ENCODE measurements at regions not wholly inside any gene's neighbourhood (a gene's known extent, or its start where the extent isn't known, plus 50 kb on each side); places are given as distances from the start of the nearest gene placed in this dataset.

DNA sequence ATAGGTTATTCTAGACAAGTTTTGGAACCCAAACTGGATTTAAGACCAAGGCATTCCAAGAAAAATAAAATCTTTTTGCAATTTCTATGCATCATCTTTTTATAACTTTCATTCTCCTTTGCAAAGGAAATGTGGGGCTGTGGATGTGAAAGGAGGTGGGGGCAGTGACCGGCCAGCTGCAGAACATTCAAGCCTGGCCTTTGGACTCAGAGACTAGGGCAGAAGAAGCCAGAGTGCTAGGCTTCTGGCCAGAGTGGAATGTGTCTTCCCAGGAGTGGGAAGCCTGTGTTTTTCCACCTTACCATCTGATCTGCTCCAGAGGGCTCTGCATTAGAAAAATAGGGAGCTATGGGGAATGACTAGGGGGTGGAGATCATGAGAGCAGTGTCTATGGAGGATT, 148.5 kb downstream of the C9orf152 start:
- no peak for DNase-seq
- in situ Hi-C loops (cut with HindIII; ENCODE audit: low pct_ligation_motif_present, low pct_unique_long_range_greater_than_20kb, low sequenced_read_pairs), result no loop called here

DNA sequence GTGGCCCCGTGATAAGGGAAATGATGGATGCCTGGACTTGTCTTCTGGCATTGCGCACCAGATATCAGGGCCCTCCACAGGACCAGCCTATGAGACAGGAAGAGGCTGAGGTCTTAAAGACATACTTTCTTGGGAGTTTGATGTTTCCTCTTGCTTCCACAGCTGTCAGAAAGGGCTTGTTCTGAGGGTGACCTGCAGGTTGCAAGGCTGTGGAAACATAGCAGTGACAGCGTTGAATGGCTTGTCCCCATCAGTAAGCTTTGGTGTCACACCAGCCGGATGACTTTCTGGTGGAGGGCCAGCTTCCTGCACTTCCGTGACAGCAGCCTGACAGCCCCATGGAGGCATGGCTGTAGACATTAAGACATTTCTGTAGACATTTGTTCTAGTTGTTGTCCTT, 143.2 kb downstream of the C9orf152 start:
- DNase-seq, result no peak
- in situ Hi-C loops (cut with HindIII; ENCODE audit: low pct_ligation_motif_present, low pct_unique_long_range_greater_than_20kb, low sequenced_read_pairs), result no loop called here

DNA sequence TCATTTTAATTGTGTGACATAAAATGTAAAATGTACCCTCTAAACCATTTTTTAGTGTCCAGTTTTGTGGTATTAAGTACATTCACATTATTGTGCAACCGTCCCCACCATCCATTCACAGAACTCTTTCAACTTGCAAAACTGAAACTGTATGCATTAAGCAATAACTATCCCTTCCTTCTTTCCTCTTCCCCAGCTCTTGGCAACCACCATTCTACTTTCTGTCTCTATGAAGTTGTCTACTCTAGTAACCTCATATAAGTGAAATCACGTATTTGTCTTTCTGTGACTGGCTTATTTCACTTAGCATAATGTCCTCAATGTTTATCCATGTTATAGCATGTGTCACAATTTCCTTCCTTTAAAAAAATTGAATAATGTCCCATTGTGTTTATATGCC, 142.4 kb downstream of the C9orf152 start:
- no peak for DNase-seq
- in situ Hi-C loops (cut with HindIII; ENCODE audit: low pct_ligation_motif_present, low pct_unique_long_range_greater_than_20kb, low sequenced_read_pairs), result no loop called here

DNA sequence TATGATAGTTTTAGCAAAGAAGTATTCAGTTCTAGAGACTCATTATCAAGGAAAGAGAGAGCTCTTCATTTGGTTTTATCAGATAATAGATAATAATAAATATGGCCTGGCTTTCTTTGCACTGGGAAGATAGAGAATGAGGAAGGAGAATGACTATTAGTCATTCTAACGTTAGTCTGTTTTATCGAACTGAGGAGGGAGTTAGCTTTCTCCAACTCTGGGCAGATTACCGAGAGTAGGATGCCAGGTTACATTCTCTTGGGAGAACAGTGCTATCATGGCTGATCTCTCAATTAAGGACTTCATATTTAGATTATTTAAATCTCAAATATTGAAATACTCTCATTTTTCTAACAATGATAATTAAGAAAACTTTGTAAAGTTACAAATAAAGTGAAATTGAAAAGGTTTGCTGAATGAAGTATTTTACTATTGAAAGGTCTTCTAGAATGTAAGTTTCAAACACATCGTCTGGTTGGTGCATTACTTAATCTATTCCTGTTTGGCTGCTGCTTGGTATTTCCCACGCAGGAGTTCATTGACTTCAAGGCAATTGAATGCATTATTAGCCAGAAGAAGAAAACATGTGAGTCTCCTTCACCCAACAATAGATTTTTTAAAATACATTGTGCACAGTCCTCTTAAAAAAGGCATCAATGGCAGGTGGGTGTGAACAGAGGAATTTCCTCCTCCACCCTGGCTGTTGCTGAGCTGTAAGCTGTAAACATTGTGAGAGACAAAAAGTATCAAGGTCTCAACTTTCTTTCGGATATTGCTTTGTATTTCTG, 140.8 kb downstream of the C9orf152 start:
- peak; percentile 15 for DNase-seq
- in situ Hi-C loops (cut with HindIII; ENCODE audit: low pct_ligation_motif_present, low pct_unique_long_range_greater_than_20kb, low sequenced_read_pairs), result no loop called here

DNA sequence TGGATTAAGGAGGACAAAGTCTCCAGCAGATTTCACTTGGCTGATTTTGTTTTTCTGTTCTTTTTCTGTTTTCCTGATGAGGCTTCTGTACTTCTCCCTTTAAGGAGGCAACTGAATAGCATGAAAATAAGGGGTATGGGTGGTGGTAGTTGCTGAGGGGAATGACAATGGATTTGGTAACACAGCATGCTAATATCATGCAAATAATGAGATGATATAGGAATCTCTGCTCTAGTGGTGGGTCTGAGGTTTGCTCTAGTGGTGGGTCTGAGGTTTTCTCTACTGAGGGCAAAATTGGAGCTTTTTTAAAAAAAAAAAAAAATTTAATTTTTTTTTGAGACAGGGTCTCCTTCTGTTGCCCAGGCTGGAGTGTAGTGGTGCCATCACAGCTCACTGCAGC, 139.7 kb downstream of the C9orf152 start:
- in situ Hi-C loops (cut with HindIII; ENCODE audit: low pct_ligation_motif_present, low pct_unique_long_range_greater_than_20kb, low sequenced_read_pairs), result no loop called here
- no peak for DNase-seq

DNA sequence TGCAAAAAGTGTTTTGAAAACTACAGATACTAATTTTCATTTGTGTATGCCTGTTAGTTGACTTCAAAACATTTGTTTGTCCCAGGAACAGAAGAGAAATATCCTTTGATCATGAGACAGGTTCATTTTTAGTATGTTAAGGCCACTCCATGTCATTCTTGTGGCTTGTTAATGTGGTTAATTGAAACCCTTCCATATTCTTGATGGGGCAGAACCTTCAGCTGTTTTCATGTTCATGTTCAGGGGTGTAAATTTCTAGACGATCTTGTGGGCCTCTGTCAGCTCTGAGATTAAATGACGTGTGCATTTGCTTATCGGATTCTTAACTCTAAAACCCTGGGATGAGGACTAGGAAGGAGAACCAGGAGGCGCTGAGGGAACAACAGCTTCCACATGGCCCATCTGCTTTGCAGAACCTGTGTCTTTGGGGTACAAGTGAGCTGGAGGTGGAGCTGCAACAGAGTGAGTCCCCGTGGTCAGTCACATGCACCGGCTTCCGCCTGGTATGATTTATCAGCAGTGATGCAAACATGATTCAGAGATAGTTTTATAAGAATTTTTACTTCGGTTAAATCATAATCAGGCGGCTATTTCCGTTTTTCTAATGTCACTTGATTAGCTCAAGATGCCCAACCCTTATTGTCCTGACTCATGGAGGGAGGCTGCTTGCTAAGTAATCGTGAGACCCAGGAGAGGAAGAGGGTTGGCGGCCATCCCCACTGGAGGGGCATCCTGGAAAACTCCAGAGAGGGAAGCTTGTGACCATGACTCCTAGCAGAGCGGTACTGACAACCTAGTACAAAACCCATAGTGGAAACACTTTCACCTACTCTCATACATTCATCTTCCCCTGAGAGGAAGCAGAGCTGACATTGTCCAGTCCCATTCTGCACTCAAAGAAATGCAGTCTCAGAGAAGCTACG, 138.4 kb downstream of the C9orf152 start:
- DNase-seq, result peak; percentile 79
- in situ Hi-C loops (cut with HindIII; ENCODE audit: low pct_ligation_motif_present, low pct_unique_long_range_greater_than_20kb, low sequenced_read_pairs), result no loop called here

DNA sequence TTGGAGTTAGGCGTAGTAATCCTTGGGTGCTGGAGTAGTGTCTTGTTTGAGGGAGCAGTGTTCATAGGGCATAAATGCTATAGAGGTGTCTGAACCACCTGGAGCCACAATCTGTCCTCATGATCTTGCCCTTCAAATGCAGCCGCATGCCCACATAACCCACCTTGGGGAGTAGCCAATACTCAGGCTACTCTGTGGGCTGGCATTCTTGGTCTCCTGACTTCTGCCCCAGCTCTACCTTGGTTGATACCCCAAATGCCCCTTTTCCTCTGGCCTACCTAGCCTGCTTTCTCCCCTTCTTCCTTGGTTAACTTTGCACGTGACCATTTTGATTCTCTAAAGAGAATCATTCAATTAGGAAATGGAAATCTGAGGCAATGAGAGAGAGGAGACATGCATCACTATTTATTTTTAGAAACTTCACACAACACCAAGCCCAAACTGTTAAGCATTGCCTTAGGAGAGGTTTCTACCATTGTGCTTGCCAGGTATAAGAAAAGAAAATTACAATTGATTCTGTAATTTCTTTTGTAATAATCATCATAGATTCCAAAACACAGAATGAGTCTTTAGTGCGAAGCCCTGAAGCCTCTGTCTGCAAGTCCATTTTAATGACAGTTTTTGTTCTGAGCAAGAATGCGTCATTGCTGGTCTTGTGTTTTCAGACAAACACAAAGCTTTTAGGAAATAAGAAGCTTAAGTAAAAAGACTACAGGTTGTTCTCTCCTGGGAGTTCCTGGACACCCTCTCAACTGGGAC, 135.2 kb downstream of the C9orf152 start:
- in situ Hi-C loops (cut with HindIII; ENCODE audit: low pct_ligation_motif_present, low pct_unique_long_range_greater_than_20kb, low sequenced_read_pairs), result no loop called here

DNA sequence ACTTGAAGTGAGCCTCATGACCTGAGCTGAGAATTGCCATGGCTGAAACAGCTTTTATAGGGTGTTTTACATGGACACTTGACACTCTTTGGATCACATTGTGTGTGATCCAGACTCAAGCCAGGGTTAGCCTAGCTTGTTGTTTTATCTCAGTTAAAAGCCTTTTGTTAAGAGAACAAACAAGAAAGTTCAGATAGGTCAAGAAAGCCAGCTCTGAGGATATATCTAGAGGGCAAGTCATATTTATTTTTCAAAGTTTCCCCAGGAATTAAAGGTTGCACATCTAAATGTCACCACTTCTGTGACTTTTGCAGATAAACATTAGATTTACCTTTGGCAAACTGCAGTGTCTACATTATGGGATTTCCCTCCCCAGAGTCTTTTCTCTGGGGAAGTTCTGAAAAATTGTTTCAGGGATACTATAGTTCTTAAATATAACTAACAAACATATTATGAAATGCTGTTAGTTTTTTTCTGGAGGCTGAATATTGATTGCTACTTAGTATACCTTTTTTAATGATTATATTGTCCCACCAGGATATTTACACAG, 134.5 kb downstream of the C9orf152 start:
- in situ Hi-C loops (cut with HindIII; ENCODE audit: low pct_ligation_motif_present, low pct_unique_long_range_greater_than_20kb, low sequenced_read_pairs), result no loop called here
- DNase-seq, result no peak

More for the DNA sequence above, 135.2 kb downstream of the C9orf152 start:
- no peak for DNase-seq

DNA sequence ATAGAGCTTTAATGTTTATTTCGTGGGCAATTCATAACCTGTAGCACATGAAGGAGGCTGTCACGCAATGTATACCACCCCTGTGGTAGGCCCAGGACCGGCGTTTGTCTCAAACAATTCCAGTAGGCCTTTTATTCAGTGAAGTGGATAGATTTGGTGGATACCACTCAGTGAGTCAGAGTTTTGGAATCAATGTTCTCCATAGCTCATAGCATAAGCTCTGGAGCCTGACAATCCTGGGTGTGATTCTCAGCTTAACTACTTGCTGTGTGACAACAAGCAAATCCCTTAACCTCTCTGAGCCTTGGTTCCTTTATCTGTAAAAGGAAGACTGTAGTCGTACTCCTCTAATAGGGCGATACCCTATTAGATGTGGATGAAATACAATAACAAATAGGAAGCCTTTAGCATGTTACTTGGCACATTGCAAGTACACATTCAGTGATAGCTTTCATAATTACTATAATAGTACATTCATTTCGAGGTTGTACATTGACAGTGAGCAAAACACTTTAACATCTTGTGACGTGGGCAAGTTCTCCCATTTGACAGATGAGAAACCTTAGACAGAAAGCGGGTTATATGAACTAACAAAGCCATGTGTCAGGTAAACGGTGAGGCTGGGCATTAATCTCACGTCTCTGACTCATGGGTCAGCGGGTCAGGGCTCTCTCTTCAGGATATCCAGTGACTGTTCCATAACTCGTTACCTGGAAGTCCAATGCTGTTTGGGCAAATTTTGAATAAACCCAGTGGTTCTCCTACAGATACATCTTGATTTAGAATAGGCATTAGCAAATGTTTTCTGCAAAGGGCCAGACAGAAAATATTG, 130.8 kb downstream of the C9orf152 start:
- in situ Hi-C loops (cut with HindIII; ENCODE audit: low pct_ligation_motif_present, low pct_unique_long_range_greater_than_20kb, low sequenced_read_pairs), result no loop called here
- peak; percentile 93 for DNase-seq

DNA sequence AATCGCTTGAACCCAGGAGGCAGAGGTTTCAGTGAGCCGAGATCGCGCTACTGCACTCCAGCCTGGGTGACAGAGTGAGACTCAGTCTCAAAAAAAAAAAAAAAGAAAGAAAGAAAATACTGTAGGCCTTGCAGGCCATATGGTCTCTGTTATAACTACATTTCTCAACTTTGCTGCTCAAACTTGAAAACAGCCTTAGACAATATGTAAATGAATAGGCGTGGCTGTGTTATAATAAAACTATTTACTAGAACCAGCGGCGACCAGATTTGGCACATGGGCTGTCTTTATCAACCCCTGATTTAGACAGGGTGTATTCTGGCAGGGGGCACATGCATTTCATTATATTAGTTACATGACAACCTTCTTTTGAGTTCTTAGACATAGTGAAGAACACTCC, 130.0 kb downstream of the C9orf152 start:
- in situ Hi-C loops (cut with HindIII; ENCODE audit: low pct_ligation_motif_present, low pct_unique_long_range_greater_than_20kb, low sequenced_read_pairs), result no loop called here
- DNase-seq, result no peak

DNA sequence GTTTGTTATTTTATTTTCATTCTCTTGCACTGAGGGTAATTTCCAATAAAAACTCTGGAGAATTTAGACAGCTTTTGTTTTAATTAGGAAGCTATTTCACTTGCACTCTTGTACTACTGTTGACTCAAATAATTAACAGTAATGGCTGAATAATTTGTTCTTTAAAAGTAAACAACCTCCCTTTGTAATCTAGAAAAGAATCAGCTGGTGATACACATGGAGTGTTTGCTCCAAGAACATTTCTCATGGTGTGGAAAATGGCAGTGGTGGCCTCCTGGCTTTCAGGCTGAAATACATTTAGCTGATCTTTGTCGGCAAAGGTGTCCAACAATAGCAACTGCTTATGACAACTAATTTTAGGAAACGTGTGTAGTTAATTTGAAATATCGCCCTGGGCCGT, 129.4 kb downstream of the C9orf152 start:
- DNase-seq, result no peak
- in situ Hi-C loops (cut with HindIII; ENCODE audit: low pct_ligation_motif_present, low pct_unique_long_range_greater_than_20kb, low sequenced_read_pairs), result no loop called here

DNA sequence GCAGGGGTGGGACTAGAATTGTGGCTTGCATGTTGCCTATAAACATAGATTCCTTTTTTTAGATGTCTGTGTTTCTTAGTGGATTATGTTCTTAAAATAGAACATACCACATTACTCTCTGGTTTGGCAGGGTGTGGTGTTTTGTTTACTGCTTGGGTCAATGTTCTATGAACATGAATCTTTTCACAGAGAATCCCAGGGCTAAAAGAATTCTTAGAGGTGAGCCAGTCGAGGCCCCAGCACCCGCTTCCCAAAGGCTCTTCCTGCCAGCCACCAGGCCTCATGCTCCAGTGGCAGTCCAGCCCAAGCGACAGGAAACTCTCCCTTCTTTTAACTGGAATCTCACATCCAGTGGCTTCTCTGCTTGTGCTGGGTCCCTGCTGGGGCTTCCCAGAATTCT, 126.6 kb downstream of the C9orf152 start:
- no peak for DNase-seq
- in situ Hi-C loops (cut with HindIII; ENCODE audit: low pct_ligation_motif_present, low pct_unique_long_range_greater_than_20kb, low sequenced_read_pairs), result no loop called here

DNA sequence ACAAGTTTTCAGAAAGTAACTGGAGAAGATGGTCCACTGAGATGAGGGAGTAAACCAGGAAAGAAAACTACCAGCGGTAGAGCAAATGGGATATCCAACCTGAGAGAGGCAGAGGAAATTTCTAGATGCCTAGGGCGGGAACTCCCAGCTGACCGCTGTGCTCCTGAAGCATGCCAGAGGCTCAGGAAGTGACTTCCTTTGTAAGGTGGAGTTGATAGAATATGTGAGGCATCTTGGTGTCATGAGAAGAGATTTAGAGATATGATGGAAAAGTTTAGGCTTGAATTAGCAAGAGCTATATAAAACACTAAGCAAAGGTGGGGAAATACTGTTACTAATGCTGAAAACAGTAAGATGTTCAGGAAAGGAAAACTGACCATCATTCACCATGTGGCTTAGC, 124.1 kb downstream of the C9orf152 start:
- in situ Hi-C loops (cut with HindIII; ENCODE audit: low pct_ligation_motif_present, low pct_unique_long_range_greater_than_20kb, low sequenced_read_pairs), result no loop called here
- no peak for DNase-seq

DNA sequence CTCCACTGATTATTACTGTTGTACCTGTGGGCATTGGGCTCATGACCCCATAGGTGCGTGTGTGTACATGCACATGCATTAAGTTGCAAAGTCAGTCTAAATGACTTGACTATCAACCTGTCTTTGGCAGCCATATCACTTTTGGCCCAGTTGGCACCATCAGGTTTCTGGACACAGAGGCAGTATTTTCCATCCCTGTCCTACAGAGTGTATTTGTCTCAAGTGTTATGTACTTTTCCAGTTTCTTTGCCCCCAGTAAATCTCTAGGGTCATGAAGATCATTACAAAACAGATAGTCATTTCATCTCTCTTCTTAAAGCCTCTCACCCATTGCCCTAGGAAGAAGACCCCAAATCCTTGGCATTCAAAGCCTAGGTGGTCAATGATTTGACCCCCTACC, 121.4 kb downstream of the C9orf152 start:
- in situ Hi-C loops (cut with HindIII; ENCODE audit: low pct_ligation_motif_present, low pct_unique_long_range_greater_than_20kb, low sequenced_read_pairs), result no loop called here
- DNase-seq, result no peak

DNA sequence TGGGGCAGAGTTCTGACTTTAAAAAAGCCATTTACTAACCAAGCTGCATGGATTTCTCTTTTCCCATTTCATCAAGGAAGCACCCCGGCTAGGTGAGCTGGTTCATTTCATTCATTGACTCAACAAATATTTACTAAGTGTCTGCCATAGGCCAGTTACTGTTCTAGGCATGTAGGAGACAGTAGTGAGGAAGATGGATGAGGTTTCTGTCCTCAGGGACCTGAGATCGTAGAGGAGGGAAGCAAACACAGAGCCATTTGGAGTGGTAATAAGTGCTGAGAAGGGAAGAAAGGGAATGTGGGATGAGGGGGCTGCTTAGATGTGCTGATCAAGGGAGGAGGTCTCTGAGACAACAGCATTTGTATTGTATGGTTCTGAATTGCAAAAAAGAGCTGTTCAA, 120.4 kb downstream of the C9orf152 start:
- no peak for DNase-seq

DNA sequence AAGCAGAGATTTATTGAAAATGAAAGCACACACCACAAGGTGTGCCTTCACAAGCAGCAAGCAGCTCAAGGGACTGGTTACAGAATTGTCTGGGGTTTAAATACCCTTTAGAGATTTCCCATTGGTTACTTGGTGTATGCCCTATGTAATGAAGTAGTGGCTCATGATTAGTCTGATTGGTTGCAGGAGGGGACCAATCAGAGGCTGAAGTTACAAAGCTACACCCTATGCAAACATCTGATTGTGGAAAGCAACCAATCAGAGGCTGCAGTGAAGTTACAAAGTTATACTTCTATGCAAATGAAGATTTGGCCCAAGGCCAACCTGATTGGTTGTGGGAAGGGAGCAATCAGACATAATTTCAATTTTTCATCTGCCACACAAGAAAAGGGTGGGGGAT, 119.9 kb downstream of the C9orf152 start:
- in situ Hi-C loops (cut with HindIII; ENCODE audit: low pct_ligation_motif_present, low pct_unique_long_range_greater_than_20kb, low sequenced_read_pairs), result no loop called here
- peak; percentile 23 for DNase-seq

More for the DNA sequence above, 120.4 kb downstream of the C9orf152 start:
- in situ Hi-C loops (cut with HindIII; ENCODE audit: low pct_ligation_motif_present, low pct_unique_long_range_greater_than_20kb, low sequenced_read_pairs), result no loop called here

DNA sequence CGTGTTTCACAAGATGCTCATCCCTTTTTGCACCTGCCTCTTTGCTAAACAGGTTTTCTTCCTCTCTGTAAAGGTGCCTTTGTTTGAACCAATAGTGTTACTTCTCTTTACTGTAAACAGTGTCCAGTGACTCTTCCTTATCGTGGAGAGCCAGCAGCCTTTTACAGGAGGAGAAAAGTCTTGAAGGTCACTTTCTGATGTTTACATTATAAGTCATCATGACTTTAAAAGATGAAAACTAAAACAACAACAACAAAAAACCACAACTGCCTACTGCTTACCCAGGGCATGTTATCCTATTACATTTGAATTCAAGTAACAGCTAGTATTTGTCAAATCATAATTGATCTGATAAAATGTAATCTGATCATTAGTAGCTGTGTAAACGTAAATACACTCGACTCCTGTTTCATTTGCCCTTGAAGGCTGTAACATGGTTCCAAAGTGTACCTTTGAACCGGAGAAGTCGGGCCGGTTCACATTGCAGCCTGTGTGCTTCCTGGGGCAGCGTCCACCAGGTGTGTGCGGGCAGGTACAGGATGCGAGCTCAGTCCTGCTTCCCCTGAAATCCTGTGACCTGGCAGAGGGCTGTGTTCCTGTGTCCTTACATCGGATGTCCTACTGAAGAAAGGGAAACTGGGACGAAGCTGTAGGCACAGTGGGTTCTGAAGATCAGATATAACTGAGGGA, 118.1 kb downstream of the C9orf152 start:
- DNase-seq, result no peak
- in situ Hi-C loops (cut with HindIII; ENCODE audit: low pct_ligation_motif_present, low pct_unique_long_range_greater_than_20kb, low sequenced_read_pairs), result no loop called here

All from ACHN (cell line).